IMR-90 (cell line): ENCODE measurements at regions not wholly inside any gene's neighbourhood (a gene's known extent, or its start where the extent isn't known, plus 50 kb on each side); places are given as distances from the start of the nearest gene placed in this dataset.

Experiments used
- ATAC-seq: fragments of 200-7000 bp; cut with Tn5 transposase; 2 replicates; pipeline ENCODE4 v1.9.1; 2020; ENCODE audit warnings: low read depth, mild to moderate bottlenecking, moderate library complexity
- BruUV-seq: library from RNA; stranded (reverse); fragments of 400-500 nt; replicated peaks from 2 replicates; lab custom pipeline; 2021; lab: Mats Ljungman, UMichigan
- CTCF ChIA-PET: fragments of 300-600 bp; formaldehyde crosslinking; extraction: SDS; loops from one replicate; lab custom pipeline; 2021; ENCODE audit warnings: antibody characterized with exemption; lab: Yijun Ruan, JAX
- POLR2A ChIA-PET: fragments of 300-600 bp; sonication (Branson Sonifier 250); formaldehyde crosslinking; loops from one replicate; lab custom pipeline; 2022; ENCODE audit warnings: antibody characterized with exemption; ENCODE audit not compliant: unreplicated experiment; lab: Charles Lee
- DNase-seq: peaks from one replicate; pipeline ENCODE4 v3.0.0; 2013
- H2AFZ ChIP-seq: replicated peaks from 2 replicates; pipeline ENCODE3; 2013; ENCODE audit warnings: low read length, mild to moderate bottlenecking; ENCODE audit not compliant: poor library complexity
- H2AK5ac ChIP-seq: 2 replicates; pipeline ENCODE4 v1.6.1; 2013; ENCODE audit warnings: low read depth, low read length, inconsistent platforms
- H2AK9ac ChIP-seq: replicated peaks from 2 replicates; pipeline ENCODE3; 2013; ENCODE audit warnings: mild to moderate bottlenecking, low read depth, low read length, moderate library complexity; ENCODE audit not compliant: poor library complexity
- H2BK120ac ChIP-seq: 2 replicates; pipeline ENCODE4 v1.6.1; 2013; ENCODE audit warnings: low read depth, low read length, inconsistent platforms
- H2BK15ac ChIP-seq: 3 replicates; pipeline ENCODE4 v1.6.1; 2013; ENCODE audit warnings: low read depth, low read length, inconsistent platforms
- H2BK20ac ChIP-seq: 2 replicates; pipeline ENCODE4 v1.6.1; 2013; ENCODE audit warnings: low read depth, mild to moderate bottlenecking, inconsistent platforms, low read length, moderate library complexity
- H2BK5ac ChIP-seq: 2 replicates; pipeline ENCODE4 v1.6.1; 2013; ENCODE audit warnings: mild to moderate bottlenecking, low read depth, low read length, inconsistent platforms; ENCODE audit not compliant: poor library complexity, severe bottlenecking
- H3K14ac ChIP-seq: replicated peaks from 2 replicates; pipeline ENCODE4 v1.6.1; 2013; ENCODE audit warnings: low read depth, low read length, inconsistent platforms
- H3K18ac ChIP-seq: 2 replicates; pipeline ENCODE4 v1.6.1; 2013; ENCODE audit warnings: low read depth, low read length, control low read depth
- H3K23ac ChIP-seq: 2 replicates; pipeline ENCODE4 v1.6.1; 2013; ENCODE audit warnings: low read depth, low read length, inconsistent platforms
- H3K27ac ChIP-seq: 2 replicates; pipeline ENCODE4 v1.5.1; 2013; ENCODE audit warnings: mild to moderate bottlenecking, control low read depth, low read length; ENCODE audit not compliant: insufficient read depth
- H3K27me3 ChIP-seq: 2 replicates; pipeline ENCODE4 v1.6.1; 2013; ENCODE audit warnings: low read length; ENCODE audit not compliant: control insufficient read depth, insufficient read depth
- H3K36me3 ChIP-seq: 2 replicates; pipeline ENCODE4 v1.6.1; 2013; ENCODE audit warnings: low read length, mixed read lengths; ENCODE audit not compliant: control insufficient read depth, insufficient read depth
- H3K4ac ChIP-seq: 2 replicates; pipeline ENCODE4 v1.6.1; 2013; ENCODE audit warnings: low read depth, low read length, inconsistent platforms
- H3K4me1 ChIP-seq: 2 replicates; pipeline ENCODE4 v1.6.1; 2013; ENCODE audit warnings: low read length, mixed read lengths; ENCODE audit not compliant: control insufficient read depth, insufficient read depth
- H3K4me2 ChIP-seq: 2 replicates; pipeline ENCODE4 v1.6.1; 2013; ENCODE audit warnings: low read depth, mild to moderate bottlenecking, control low read depth, low read length, moderate library complexity
- H3K4me3 ChIP-seq: 2 replicates; pipeline ENCODE4 v1.5.1; 2013; ENCODE audit warnings: low read depth, mild to moderate bottlenecking, control low read depth, low read length, moderate library complexity; ENCODE audit not compliant: insufficient read depth
- H3K56ac ChIP-seq: 2 replicates; pipeline ENCODE4 v1.6.1; 2013; ENCODE audit warnings: low read length, inconsistent platforms; ENCODE audit not compliant: insufficient read depth; ENCODE audit errors: extremely low read depth
- H3K79me1 ChIP-seq, 2 experiments: 2 replicates each; pipeline ENCODE4 v1.6.1; 2013; ENCODE audit warnings: low read length in 2 of 2, inconsistent platforms in 1 of 2, low read depth in 1 of 2
- H3K9ac ChIP-seq: 2 replicates; pipeline ENCODE4 v1.6.1; 2013; ENCODE audit warnings: low read depth, low read length, control low read depth
- H3K9me1 ChIP-seq: 2 replicates; pipeline ENCODE4 v1.6.1; 2013; ENCODE audit warnings: low read length, inconsistent platforms; ENCODE audit not compliant: insufficient read depth
- H3K9me3 ChIP-seq: 2 replicates; pipeline ENCODE4 v1.6.1; 2013; ENCODE audit warnings: low read length; ENCODE audit not compliant: control insufficient read depth, insufficient read depth
- H4K20me1 ChIP-seq: 2 replicates; pipeline ENCODE4 v1.6.1; 2013; ENCODE audit warnings: low read length, inconsistent platforms; ENCODE audit not compliant: insufficient read depth
- H4K5ac ChIP-seq: 2 replicates; pipeline ENCODE4 v1.6.1; 2013; ENCODE audit warnings: mild to moderate bottlenecking, low read depth, low read length, control low read depth
- H4K8ac ChIP-seq, 2 experiments: 2 replicates each; pipeline ENCODE4 v1.6.1; 2013; ENCODE audit warnings: low read depth in 2 of 2, low read length in 2 of 2, control low read depth in 1 of 2, inconsistent platforms in 1 of 2
- H4K91ac ChIP-seq: 2 replicates; pipeline ENCODE4 v1.6.1; 2013; ENCODE audit warnings: low read depth, low read length, inconsistent platforms; ENCODE audit not compliant: insufficient read depth
- BHLHE40 ChIP-seq: fragments of 150-350 bp; IDR thresholded peaks from 2 replicates; pipeline ENCODE4 v1.6.1; 2016; ENCODE audit warnings: mild to moderate bottlenecking, low read depth, low read length
- CEBPB ChIP-seq: IDR thresholded peaks from 2 replicates; pipeline ENCODE4 v1.6.1; 2012; ENCODE audit warnings: low read depth, low read length, improper control_type of control experiment
- CHD1 ChIP-seq: IDR thresholded peaks from 2 replicates; pipeline ENCODE4 v1.6.1; 2012; ENCODE audit warnings: low read depth, low read length, improper control_type of control experiment
- FOS ChIP-seq: fragments of 150-350 bp; IDR thresholded peaks from 2 replicates; pipeline ENCODE4 v1.6.1; 2016; ENCODE audit warnings: low read depth, low read length
- MAFK ChIP-seq: IDR thresholded peaks from 2 replicates; pipeline ENCODE4 v1.6.1; 2012; ENCODE audit warnings: low read depth, low read length, improper control_type of control experiment
- MAZ ChIP-seq: IDR thresholded peaks from 2 replicates; pipeline ENCODE4 v1.6.1; 2012; ENCODE audit warnings: low read depth, mild to moderate bottlenecking, low read length, improper control_type of control experiment, moderate library complexity, borderline replicate concordance
- MXI1 ChIP-seq: IDR thresholded peaks from 2 replicates; pipeline ENCODE4 v1.6.1; 2012; ENCODE audit warnings: low read depth, mild to moderate bottlenecking, low read length, moderate library complexity, borderline replicate concordance
- NFE2L2 ChIP-seq: fragments of 150-350 bp; IDR thresholded peaks from 2 replicates; pipeline ENCODE4 v1.6.1; 2016; ENCODE audit warnings: low read depth, mild to moderate bottlenecking, low read length
- POLR2A ChIP-seq: IDR thresholded peaks from 2 replicates; pipeline ENCODE4 v1.6.1; 2012; ENCODE audit warnings: mild to moderate bottlenecking, low read depth, low read length
- RAD21 ChIP-seq: IDR thresholded peaks from 2 replicates; pipeline ENCODE4 v1.6.1; 2012; ENCODE audit warnings: low read length, improper control_type of control experiment
- RCOR1 ChIP-seq: IDR thresholded peaks from 2 replicates; pipeline ENCODE4 v1.6.1; 2012; ENCODE audit warnings: mild to moderate bottlenecking, low read length, improper control_type of control experiment; ENCODE audit not compliant: insufficient replicate concordance
- RFX5 ChIP-seq: IDR thresholded peaks from 2 replicates; pipeline ENCODE4 v1.8.0; 2012; ENCODE audit warnings: low read depth, mild to moderate bottlenecking, low read length, moderate library complexity
- SMC3 ChIP-seq: fragments of 150-350 bp; IDR thresholded peaks from 2 replicates; pipeline ENCODE4 v1.6.1; 2016; ENCODE audit warnings: low read depth, mild to moderate bottlenecking, antibody characterized with exemption, low read length, moderate library complexity
- WGBS, 2 experiments: methylation state at CpG; one replicate each; pipeline versions ENCODE4 v1.1.5 to v1.1.7; 2013; ENCODE audit warnings: missing lambda C conversion rate in 2 of 2; ENCODE audit not compliant: insufficient read length in 1 of 2; ENCODE audit errors: extremely low coverage in 2 of 2; 5-methylcytosine and 5-hydroxymethylcytosine counted together
- dilution Hi-C: fragments of 300-500 bp; cut with HindIII; formaldehyde crosslinking; loops from one replicate; pipeline ENCODE4 v1.14.3; 2018; ENCODE audit warnings: low sequenced_read_pairs; ENCODE audit not compliant: unreplicated experiment
- in situ Hi-C: fragments of 300-500 bp; cut with MboI; formaldehyde crosslinking; loops from 3 replicates; pipeline ENCODE4 v1.14.3; 2019; ENCODE audit warnings: low sequenced_read_pairs, inconsistent platforms, mixed read lengths
- intact Hi-C: fragments of 100-400 bp; cut with micrococcal nuclease; formaldehyde crosslinking; loops from 2 replicates; pipeline ENCODE4 v1.10.0; 2022
- TF ChIP-seq, protein P1 (sequence below): conservative IDR thresholded peaks from 2 replicates; pipeline ENCODE4 v1.5.1; 2012; ENCODE audit warnings: mild to moderate bottlenecking, low read depth, low read length, improper control_type of control experiment
- TF ChIP-seq, protein P2 (sequence below): fragments of 150-350 bp; IDR thresholded peaks from 2 replicates; pipeline ENCODE4 v1.6.1; 2016; ENCODE audit warnings: low read depth, mild to moderate bottlenecking, low read length, moderate library complexity, borderline replicate concordance
- TF ChIP-seq, protein P3 (sequence below): fragments of 150-350 bp; IDR thresholded peaks from 2 replicates; pipeline ENCODE4 v1.6.1; 2017; ENCODE audit warnings: mild to moderate bottlenecking, antibody characterized with exemption, low read length, low read depth

DNA sequence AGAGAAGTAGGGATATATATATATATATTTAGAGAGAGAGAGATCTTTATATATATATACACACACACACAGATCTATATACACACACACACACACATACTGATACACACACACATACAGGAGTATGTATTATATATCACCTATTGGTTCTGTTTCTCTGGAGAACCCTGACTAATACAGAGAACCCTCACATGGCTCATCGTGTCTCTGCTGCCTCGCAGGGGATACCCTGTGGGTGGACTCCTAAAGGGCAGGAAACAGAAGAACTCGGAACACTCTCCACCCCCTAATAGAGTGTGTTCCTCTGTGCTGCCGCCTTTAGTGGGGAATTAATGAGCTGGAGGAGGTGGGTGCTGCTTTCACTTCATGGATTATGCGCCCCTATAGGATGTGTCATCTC lies 86.6 kb downstream of the NPY start:
- ATAC-seq, result no peak

More for the DNA sequence above, 86.6 kb downstream of the NPY start:
- no peak overlapping the region for H4K5ac ChIP-seq
- no peak overlapping the region for H2AFZ ChIP-seq
- H3K9me3 ChIP-seq, result no peaks in the 10 kb centered on the region
- no peak overlapping the region for H3K4me2 ChIP-seq
- WGBS, 2 experiments, result no CpG with 5 or more reads among the region's 5 CpGs
- H3K23ac ChIP-seq, result no peak overlapping the region
- no peak overlapping the region for H2AK5ac ChIP-seq
- ChIA-PET POLR2A (no interaction called here), CTCF (no interaction called here)
- H3K9me1 ChIP-seq, result no peaks in the 10 kb centered on the region
- no TSS peak for BruUV-seq
- no peaks in the 10 kb centered on the region for H3K36me3 ChIP-seq
- in situ Hi-C loops (no loop called here), dilution Hi-C loops (no loop called here), intact Hi-C loops (no loop called here)
- H3K4me1 ChIP-seq, result no peaks in the 10 kb centered on the region
- no peak for DNase-seq
- no peak overlapping the region for H2BK120ac ChIP-seq
- no peak overlapping the region for H3K4me3 ChIP-seq
- H3K27ac ChIP-seq, result no peak overlapping the region
- no peak overlapping the region for H3K56ac ChIP-seq
- H4K8ac ChIP-seq, result no peak overlapping the region
- H2BK5ac ChIP-seq, result no peak overlapping the region
- no peak overlapping the region for H2BK20ac ChIP-seq
- no peak overlapping the region for H2AK9ac ChIP-seq
- H3K14ac ChIP-seq, result no peak overlapping the region
- no peak overlapping the region for H3K18ac ChIP-seq
- peaks cover 6% of the 10 kb centered on the region; the same call in 1 of the 2 replicates for H3K27me3 ChIP-seq
- no peak overlapping the region for H3K4ac ChIP-seq
- H3K9ac ChIP-seq, result no peak overlapping the region
- H3K79me1 ChIP-seq, result no peaks in the 10 kb centered on the region
- H2BK15ac ChIP-seq, result no peak overlapping the region
- TF ChIP-seq CEBPB, result no peak
- TF ChIP-seq POLR2A, result no peak
- TF ChIP-seq MAFK, result no peak
- no peak for TF ChIP-seq MAZ
- no peak for TF ChIP-seq RAD21
- no peak for TF ChIP-seq MXI1
- TF ChIP-seq RFX5, result no peak
- TF ChIP-seq, protein P1, sequence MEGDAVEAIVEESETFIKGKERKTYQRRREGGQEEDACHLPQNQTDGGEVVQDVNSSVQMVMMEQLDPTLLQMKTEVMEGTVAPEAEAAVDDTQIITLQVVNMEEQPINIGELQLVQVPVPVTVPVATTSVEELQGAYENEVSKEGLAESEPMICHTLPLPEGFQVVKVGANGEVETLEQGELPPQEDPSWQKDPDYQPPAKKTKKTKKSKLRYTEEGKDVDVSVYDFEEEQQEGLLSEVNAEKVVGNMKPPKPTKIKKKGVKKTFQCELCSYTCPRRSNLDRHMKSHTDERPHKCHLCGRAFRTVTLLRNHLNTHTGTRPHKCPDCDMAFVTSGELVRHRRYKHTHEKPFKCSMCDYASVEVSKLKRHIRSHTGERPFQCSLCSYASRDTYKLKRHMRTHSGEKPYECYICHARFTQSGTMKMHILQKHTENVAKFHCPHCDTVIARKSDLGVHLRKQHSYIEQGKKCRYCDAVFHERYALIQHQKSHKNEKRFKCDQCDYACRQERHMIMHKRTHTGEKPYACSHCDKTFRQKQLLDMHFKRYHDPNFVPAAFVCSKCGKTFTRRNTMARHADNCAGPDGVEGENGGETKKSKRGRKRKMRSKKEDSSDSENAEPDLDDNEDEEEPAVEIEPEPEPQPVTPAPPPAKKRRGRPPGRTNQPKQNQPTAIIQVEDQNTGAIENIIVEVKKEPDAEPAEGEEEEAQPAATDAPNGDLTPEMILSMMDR, result no peak
- no peak for TF ChIP-seq CHD1
- TF ChIP-seq NFE2L2, result no peak
- TF ChIP-seq RCOR1, result no peak
- no peak for TF ChIP-seq FOS
- TF ChIP-seq SMC3, result no peak
- TF ChIP-seq BHLHE40, result no peak
- TF ChIP-seq, protein P2, sequence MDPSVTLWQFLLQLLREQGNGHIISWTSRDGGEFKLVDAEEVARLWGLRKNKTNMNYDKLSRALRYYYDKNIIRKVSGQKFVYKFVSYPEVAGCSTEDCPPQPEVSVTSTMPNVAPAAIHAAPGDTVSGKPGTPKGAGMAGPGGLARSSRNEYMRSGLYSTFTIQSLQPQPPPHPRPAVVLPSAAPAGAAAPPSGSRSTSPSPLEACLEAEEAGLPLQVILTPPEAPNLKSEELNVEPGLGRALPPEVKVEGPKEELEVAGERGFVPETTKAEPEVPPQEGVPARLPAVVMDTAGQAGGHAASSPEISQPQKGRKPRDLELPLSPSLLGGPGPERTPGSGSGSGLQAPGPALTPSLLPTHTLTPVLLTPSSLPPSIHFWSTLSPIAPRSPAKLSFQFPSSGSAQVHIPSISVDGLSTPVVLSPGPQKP, result no peak
- TF ChIP-seq, protein P3, sequence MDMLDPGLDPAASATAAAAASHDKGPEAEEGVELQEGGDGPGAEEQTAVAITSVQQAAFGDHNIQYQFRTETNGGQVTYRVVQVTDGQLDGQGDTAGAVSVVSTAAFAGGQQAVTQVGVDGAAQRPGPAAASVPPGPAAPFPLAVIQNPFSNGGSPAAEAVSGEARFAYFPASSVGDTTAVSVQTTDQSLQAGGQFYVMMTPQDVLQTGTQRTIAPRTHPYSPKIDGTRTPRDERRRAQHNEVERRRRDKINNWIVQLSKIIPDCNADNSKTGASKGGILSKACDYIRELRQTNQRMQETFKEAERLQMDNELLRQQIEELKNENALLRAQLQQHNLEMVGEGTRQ, result no peak
- H4K20me1 ChIP-seq, result no peaks in the 10 kb centered on the region
- H4K91ac ChIP-seq, result no peak overlapping the region
